SK-N-SH treated with all-trans-retinoic acid at 6 μM for 48 hours (cell line): ENCODE measurements at regions not wholly inside any gene's neighbourhood (a gene's known extent, or its start where the extent isn't known, plus 50 kb on each side); places are given as distances from the start of the nearest gene placed in this dataset.

Experiments used
- ATAC-seq: fragments of 200-7000 bp; cut with Tn5 transposase; 3 replicates; pipeline ENCODE4 v1.9.1; 2020; ENCODE audit warnings: mild to moderate bottlenecking, moderate library complexity
- ARNTL ChIP-seq: fragments of 450-650 bp; formaldehyde crosslinking; IDR thresholded peaks from 2 replicates; pipeline ENCODE4 v1.5.0; 2020; ENCODE audit warnings: low read depth, mild to moderate bottlenecking, moderate library complexity, borderline replicate concordance
- BACH2 ChIP-seq: fragments of 250-450 bp; sonication (Bioruptor Pico); IDR thresholded peaks from 2 replicates; pipeline ENCODE4 v1.9.0; 2021; ENCODE audit warnings: mild to moderate bottlenecking, borderline replicate concordance
- CREB5 ChIP-seq: fragments of 250-450 bp; sonication (Bioruptor Pico); IDR thresholded peaks from 2 replicates; pipeline ENCODE4 v1.5.1; 2020; ENCODE audit warnings: low read depth, mild to moderate bottlenecking, moderate library complexity
- CSDC2 ChIP-seq: fragments of 250-450 bp; sonication (Bioruptor Pico); IDR thresholded peaks from 2 replicates; pipeline ENCODE4 v1.5.0; 2020; ENCODE audit warnings: mild to moderate bottlenecking, moderate library complexity
- ESRRG ChIP-seq: fragments of 250-450 bp; sonication (Bioruptor Pico); IDR thresholded peaks from 2 replicates; pipeline ENCODE4 v1.6.1; 2021; ENCODE audit warnings: mild to moderate bottlenecking
- GLIS3 ChIP-seq: fragments of 250-450 bp; sonication (Bioruptor Pico); IDR thresholded peaks from 2 replicates; pipeline ENCODE4 v1.5.0; 2020; ENCODE audit warnings: mild to moderate bottlenecking, moderate library complexity
- OSR1 ChIP-seq: fragments of 250-450 bp; sonication (Bioruptor Pico); IDR thresholded peaks from 2 replicates; pipeline ENCODE4 v1.8.0; 2022; ENCODE audit warnings: moderate library complexity, mild to moderate bottlenecking, inconsistent platforms
- PATZ1 ChIP-seq: fragments of 250-450 bp; sonication (Bioruptor Pico); IDR thresholded peaks from 2 replicates; pipeline ENCODE4 v1.8.0; 2020; ENCODE audit warnings: mild to moderate bottlenecking, moderate library complexity, borderline replicate concordance
- PPARA ChIP-seq: fragments of 250-450 bp; sonication (Bioruptor Pico); IDR thresholded peaks from 2 replicates; pipeline ENCODE4 v1.5.0; 2020; ENCODE audit warnings: mild to moderate bottlenecking, borderline replicate concordance
- RARB ChIP-seq: fragments of 250-450 bp; sonication (Bioruptor Pico); IDR thresholded peaks from 2 replicates; pipeline ENCODE4 v1.8.0; 2021; ENCODE audit warnings: mild to moderate bottlenecking, moderate library complexity
- SNAI2 ChIP-seq: fragments of 250-450 bp; sonication (Bioruptor Pico); IDR thresholded peaks from 2 replicates; pipeline ENCODE4 v1.5.0; 2020; ENCODE audit warnings: mild to moderate bottlenecking, moderate library complexity
- TOX ChIP-seq: fragments of 250-450 bp; sonication (Bioruptor Pico); IDR thresholded peaks from 2 replicates; pipeline ENCODE4 v1.8.0; 2021; ENCODE audit warnings: mild to moderate bottlenecking, moderate library complexity, borderline replicate concordance
- TSHZ2 ChIP-seq: fragments of 250-450 bp; sonication (Bioruptor Pico); IDR thresholded peaks from 2 replicates; pipeline ENCODE4 v1.5.0; 2020; ENCODE audit warnings: mild to moderate bottlenecking, moderate library complexity
- ZC3H10 ChIP-seq: fragments of 250-450 bp; sonication (Bioruptor Pico); IDR thresholded peaks from 2 replicates; pipeline ENCODE4 v1.5.1; 2021; ENCODE audit warnings: mild to moderate bottlenecking, moderate library complexity
- ZFP3 ChIP-seq: fragments of 250-450 bp; sonication (Bioruptor Pico); IDR thresholded peaks from 2 replicates; pipeline ENCODE4 v1.5.0; 2020; ENCODE audit warnings: mild to moderate bottlenecking, moderate library complexity
- ZFP30 ChIP-seq: fragments of 450-650 bp; formaldehyde crosslinking; IDR thresholded peaks from 2 replicates; pipeline ENCODE4 v1.5.0; 2022; ENCODE audit warnings: mild to moderate bottlenecking, moderate library complexity
- ZNF565 ChIP-seq: fragments of 450-650 bp; formaldehyde crosslinking; conservative IDR thresholded peaks from 2 replicates; pipeline ENCODE4 v1.5.0; 2020; ENCODE audit warnings: low read depth, mild to moderate bottlenecking, moderate library complexity
- ZNF70 ChIP-seq: fragments of 450-650 bp; formaldehyde crosslinking; IDR thresholded peaks from 2 replicates; pipeline ENCODE4 v1.5.0; 2020; ENCODE audit warnings: mild to moderate bottlenecking, moderate library complexity

GRCh38 chr6:1230689-1231605, 81.0 kb upstream of the FOXQ1 start (continued):
- no peak for TF ChIP-seq TSHZ2 (CRISPR knock-in tag)
- no peak for TF ChIP-seq ZNF70 (CRISPR knock-in tag)
- TF ChIP-seq CREB5 (CRISPR knock-in tag): no peak
- TF ChIP-seq SNAI2: no peak
- TF ChIP-seq ZC3H10 (CRISPR knock-in tag): no peak

- no peak for TF ChIP-seq ARNTL
- TF ChIP-seq ESRRG (CRISPR knock-in tag): no peak
- no peak for TF ChIP-seq ZNF70 (CRISPR knock-in tag)
- TF ChIP-seq RARB: no peak
- TF ChIP-seq PPARA (CRISPR knock-in tag): no peak
- TF ChIP-seq, all 23 proteins: peak for 0
- ATAC-seq: no peak
Measured at GRCh38 chr6:1230281-1230680, 81.6 kb upstream of the FOXQ1 start.

- no peak for ATAC-seq
- TF ChIP-seq BACH2: no peak
- no peak for TF ChIP-seq ZFP30
- no peak for TF ChIP-seq CREB5 (CRISPR knock-in tag)
- TF ChIP-seq PPARA (CRISPR knock-in tag): no peak
- TF ChIP-seq OSR1 (CRISPR knock-in tag): no peak
- TF ChIP-seq CSDC2: no peak
- no peak for TF ChIP-seq TOX
- no peak for TF ChIP-seq ARNTL
- no peak for TF ChIP-seq GLIS3
- no peak for TF ChIP-seq PATZ1 (CRISPR knock-in tag)
- TF ChIP-seq TSHZ2 (CRISPR knock-in tag): no peak
- no peak for TF ChIP-seq ZNF70 (CRISPR knock-in tag)
- no peak for TF ChIP-seq RARB
- TF ChIP-seq ESRRG (CRISPR knock-in tag): no peak
Measured at GRCh38 chr6:1229808-1230207, 82.1 kb upstream of the FOXQ1 start.

- TF ChIP-seq PPARA (CRISPR knock-in tag): no peak
- no peak for TF ChIP-seq ZNF565
- no peak for TF ChIP-seq OSR1 (CRISPR knock-in tag)
- no peak for TF ChIP-seq BACH2
- TF ChIP-seq ZFP30: no peak
- no peak for TF ChIP-seq CREB5 (CRISPR knock-in tag)
- TF ChIP-seq GLIS3: no peak
- no peak for TF ChIP-seq ZNF70 (CRISPR knock-in tag)
- no peak for TF ChIP-seq RARB
- TF ChIP-seq ZFP3 (CRISPR knock-in tag): no peak
- no peak for TF ChIP-seq ESRRG (CRISPR knock-in tag)
- no peak for TF ChIP-seq CSDC2
- no peak for ATAC-seq
Measured at GRCh38 chr6:1229301-1229700, 82.6 kb upstream of the FOXQ1 start.
